MCF 10A (cell line): ENCODE measurements at regions not wholly inside any gene's neighbourhood (a gene's known extent, or its start where the extent isn't known, plus 50 kb on each side); places are given as distances from the start of the nearest gene placed in this dataset.

Source experiments
- BruUV-seq: library from RNA; stranded (reverse); fragments of 400-500 nt; replicated peaks from 2 replicates; lab custom pipeline; 2021; lab: Mats Ljungman, UMichigan
- CTCF ChIA-PET: fragments of 300-600 bp; sonication (Branson Sonifier 250); formaldehyde crosslinking; extraction: SDS; loops from one replicate; lab custom pipeline; 2021; ENCODE audit warnings: antibody characterized with exemption, inconsistent platforms; lab: Yijun Ruan, JAX
- POLR2A ChIA-PET: fragments of 300-600, 350-650 bp; sonication (Branson Sonifier 250); formaldehyde crosslinking; extraction: SDS; loops from one replicate; lab custom pipeline; 2020; ENCODE audit warnings: antibody characterized with exemption, inconsistent platforms; lab: Yijun Ruan, JAX
- DNase-seq: peaks from one replicate; pipeline ENCODE4 v3.0.0-alpha.2; 2018; ENCODE audit not compliant: unreplicated experiment
- H3K27ac Mint-ChIP-seq: one replicate; pipeline ENCODE4 v1.8.0; 2022; ENCODE audit warnings: mild to moderate bottlenecking, low read depth, mixed read lengths; ENCODE audit not compliant: unreplicated experiment
- H3K27me3 Mint-ChIP-seq: one replicate; pipeline ENCODE4 v1.8.0; 2022; ENCODE audit warnings: mixed read lengths; ENCODE audit not compliant: insufficient read depth, unreplicated experiment
- H3K36me3 Mint-ChIP-seq: one replicate; pipeline ENCODE4 v1.8.0; 2022; ENCODE audit warnings: mild to moderate bottlenecking, moderate library complexity, mixed read lengths; ENCODE audit not compliant: insufficient read depth, unreplicated experiment
- H3K4me1 Mint-ChIP-seq: one replicate; pipeline ENCODE4 v1.8.0; 2022; ENCODE audit warnings: mixed read lengths; ENCODE audit not compliant: insufficient read depth, unreplicated experiment
- H3K4me3 Mint-ChIP-seq: one replicate; pipeline ENCODE4 v1.8.0; 2022; ENCODE audit warnings: mild to moderate bottlenecking, moderate library complexity, mixed read lengths; ENCODE audit not compliant: unreplicated experiment
- H3K9me3 Mint-ChIP-seq: one replicate; pipeline ENCODE4 v1.8.0; 2022; ENCODE audit warnings: mixed read lengths; ENCODE audit not compliant: unreplicated experiment
- intact Hi-C: fragments of 100-400 bp; cut with micrococcal nuclease; formaldehyde crosslinking; loops from 2 replicates; pipeline ENCODE4 v1.14.1; 2022
- TF ChIP-seq, protein P1 (sequence below): fragments of 200-600 bp; IDR thresholded peaks from one replicate; pipeline ENCODE4 v1.8.0; 2022; ENCODE audit warnings: antibody characterized with exemption, mild to moderate bottlenecking; ENCODE audit not compliant: unreplicated experiment

DNA sequence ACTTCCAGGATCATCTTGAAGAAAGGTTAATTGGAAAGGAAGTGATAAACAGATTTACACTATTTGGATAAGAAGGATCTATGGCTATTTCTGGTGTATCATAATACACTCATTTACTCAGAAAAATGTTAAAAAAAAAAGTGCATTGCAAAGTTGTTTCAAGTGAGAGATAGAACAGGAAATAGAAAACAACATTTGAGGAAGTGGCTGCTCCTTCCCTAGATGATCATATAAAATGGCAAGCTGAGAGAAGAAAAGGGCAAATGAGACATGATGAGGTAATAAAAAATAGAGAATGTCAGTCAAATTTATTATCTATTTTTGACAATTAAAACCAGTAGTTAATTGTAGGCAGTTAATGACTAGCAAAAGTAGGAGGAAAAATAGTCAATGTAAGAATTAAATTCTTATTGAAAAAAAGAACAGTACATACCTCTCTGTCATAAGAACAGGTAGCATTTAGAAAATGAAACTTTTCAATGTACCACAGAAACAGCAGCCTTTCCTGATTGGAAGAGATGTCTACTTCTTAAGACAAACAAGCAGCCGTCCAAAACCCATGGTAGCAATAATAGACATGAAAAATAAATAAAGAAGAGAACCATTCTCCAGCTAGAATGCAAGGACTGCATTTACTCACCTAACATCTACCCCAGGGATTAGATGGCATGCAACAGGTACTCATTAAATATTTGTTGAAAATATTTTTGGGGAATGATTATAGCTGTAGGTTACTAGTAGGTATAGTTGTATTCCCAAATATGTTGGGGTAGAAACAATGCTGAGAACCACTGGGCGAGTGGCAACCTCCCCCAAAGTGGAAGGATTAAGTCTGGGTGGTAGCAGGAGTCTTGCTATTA, 63.9 kb upstream of the GRIP1 start:
- BruUV-seq, result no TSS peak

GRCh38 chr12:66744461-66744860, 65.6 kb upstream of the GRIP1 start:
- Mint-ChIP-seq H3K36me3 (no peaks in the 10 kb centered on the region), H3K27me3 (peaks cover 85% of the 10 kb centered on the region), H3K4me3 (no peak overlapping the region), H3K27ac (no peak overlapping the region), H3K4me1 (no peaks in the 10 kb centered on the region), H3K9me3 (no peaks in the 10 kb centered on the region)
- intact Hi-C loops, result no loop called here
- POLR2A ChIA-PET, result no interaction called here
- DNase-seq, result no peak
- TF ChIP-seq, protein P1, sequence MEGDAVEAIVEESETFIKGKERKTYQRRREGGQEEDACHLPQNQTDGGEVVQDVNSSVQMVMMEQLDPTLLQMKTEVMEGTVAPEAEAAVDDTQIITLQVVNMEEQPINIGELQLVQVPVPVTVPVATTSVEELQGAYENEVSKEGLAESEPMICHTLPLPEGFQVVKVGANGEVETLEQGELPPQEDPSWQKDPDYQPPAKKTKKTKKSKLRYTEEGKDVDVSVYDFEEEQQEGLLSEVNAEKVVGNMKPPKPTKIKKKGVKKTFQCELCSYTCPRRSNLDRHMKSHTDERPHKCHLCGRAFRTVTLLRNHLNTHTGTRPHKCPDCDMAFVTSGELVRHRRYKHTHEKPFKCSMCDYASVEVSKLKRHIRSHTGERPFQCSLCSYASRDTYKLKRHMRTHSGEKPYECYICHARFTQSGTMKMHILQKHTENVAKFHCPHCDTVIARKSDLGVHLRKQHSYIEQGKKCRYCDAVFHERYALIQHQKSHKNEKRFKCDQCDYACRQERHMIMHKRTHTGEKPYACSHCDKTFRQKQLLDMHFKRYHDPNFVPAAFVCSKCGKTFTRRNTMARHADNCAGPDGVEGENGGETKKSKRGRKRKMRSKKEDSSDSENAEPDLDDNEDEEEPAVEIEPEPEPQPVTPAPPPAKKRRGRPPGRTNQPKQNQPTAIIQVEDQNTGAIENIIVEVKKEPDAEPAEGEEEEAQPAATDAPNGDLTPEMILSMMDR, result no peak
- BruUV-seq, result no TSS peak
- CTCF ChIA-PET, result interaction anchor here (0.5 to 0.6 kb wide), 2 partner anchors 22 to 233 kb away, joined by 3 read pairs; no protein-coding TSS in a partner anchor

More for the DNA sequence above, 63.9 kb upstream of the GRIP1 start:
- ChIA-PET POLR2A (no interaction called here), CTCF (interaction anchor here (0.6 to 0.7 kb wide), 3 partner anchors 114 to 456 kb away, joined by 3 to 4 read pairs (median 3); no protein-coding TSS in a partner anchor)
- Mint-ChIP-seq H3K27ac (no peak overlapping the region), H3K4me1 (no peaks in the 10 kb centered on the region), H3K9me3 (no peaks in the 10 kb centered on the region), H3K27me3 (peaks cover 81% of the 10 kb centered on the region), H3K36me3 (no peaks in the 10 kb centered on the region), H3K4me3 (no peak overlapping the region)
- DNase-seq, result no peak
- intact Hi-C loops, result no loop called here
- TF ChIP-seq, protein P1, result no peak

DNA sequence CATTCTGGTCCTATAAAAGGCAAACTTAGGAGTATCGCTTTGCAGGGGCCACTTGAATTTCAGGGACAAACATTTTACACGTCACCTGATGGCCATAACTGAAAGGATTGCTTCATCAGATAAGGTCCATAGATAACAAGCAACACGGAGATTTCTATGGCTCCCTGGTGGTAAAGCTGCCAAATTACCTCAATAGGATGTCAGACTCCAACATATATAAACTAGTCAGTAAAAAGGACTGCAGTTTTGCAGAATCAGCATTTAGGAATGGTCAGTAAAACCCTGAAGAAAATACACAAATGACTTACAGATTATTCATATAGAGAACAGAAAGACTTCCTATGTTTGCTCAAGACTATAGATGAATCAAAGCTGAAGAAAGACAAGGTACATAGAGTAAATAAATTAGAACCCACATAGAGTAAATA, 66.1 kb upstream of the GRIP1 start:
- Mint-ChIP-seq H3K9me3 (no peaks in the 10 kb centered on the region), H3K4me1 (no peaks in the 10 kb centered on the region), H3K27ac (no peak overlapping the region), H3K36me3 (no peaks in the 10 kb centered on the region), H3K27me3 (peaks cover 85% of the 10 kb centered on the region), H3K4me3 (no peak overlapping the region)
- DNase-seq, result no peak
- POLR2A ChIA-PET, result no interaction called here
- CTCF ChIA-PET, result interaction anchor here (0.5 kb wide), 1 partner anchor 232 kb away, joined by 3 read pairs; no protein-coding TSS in a partner anchor
- BruUV-seq, result no TSS peak
- TF ChIP-seq, protein P1, result no peak
- intact Hi-C loops, result no loop called here

DNA sequence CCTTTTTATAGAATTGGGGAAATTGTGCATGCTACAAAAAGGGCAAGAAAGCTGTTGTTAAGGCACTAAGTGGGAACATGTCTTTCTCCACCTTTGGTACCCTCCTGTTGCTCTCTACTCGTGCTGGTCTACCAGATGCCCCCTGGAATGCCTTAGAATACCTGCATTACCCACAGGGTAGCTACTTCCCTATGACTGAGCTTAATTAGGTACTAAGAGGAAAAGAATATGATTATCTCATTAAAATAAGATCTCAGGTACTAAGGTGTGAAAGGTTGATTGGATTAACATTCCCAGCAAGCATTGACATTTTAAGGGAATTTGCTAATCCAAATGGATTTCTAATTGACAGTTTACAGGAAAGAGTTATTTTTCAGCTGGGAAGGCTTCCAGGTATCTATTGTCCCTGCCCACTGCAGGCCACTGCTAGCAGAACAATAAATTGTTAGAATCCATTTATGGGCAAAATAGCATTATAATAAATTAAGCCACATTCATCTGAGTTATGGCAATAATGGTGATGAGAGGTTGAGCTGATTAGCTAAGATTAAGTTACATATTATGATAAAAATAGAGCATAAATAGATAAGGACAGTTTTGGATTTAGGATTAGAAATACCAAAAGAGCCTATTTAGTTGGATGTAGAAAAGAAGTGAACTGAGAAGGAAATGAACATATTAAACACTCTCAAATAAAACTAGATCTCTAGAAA, 67.8 kb upstream of the GRIP1 start:
- ChIA-PET POLR2A (no interaction called here), CTCF (interaction anchor here (0.6 to 1.8 kb wide), 6 partner anchors 39 to 1754 kb away, joined by 3 to 4 read pairs (median 3); no protein-coding TSS in a partner anchor)
- no TSS peak for BruUV-seq
- Mint-ChIP-seq H3K4me1 (no peaks in the 10 kb centered on the region), H3K9me3 (no peaks in the 10 kb centered on the region), H3K27ac (no peak overlapping the region), H3K36me3 (no peaks in the 10 kb centered on the region), H3K27me3 (peaks cover 83% of the 10 kb centered on the region), H3K4me3 (no peak overlapping the region)
- no peak for DNase-seq
- TF ChIP-seq, protein P1, result no peak
- intact Hi-C loops, result no loop called here
